ENCODE measurements at regions not wholly inside any gene's neighbourhood (a gene's known extent, or its start where the extent isn't known, plus 50 kb on each side); places are given as distances from the start of the nearest gene placed in this dataset.

- Histone ChIP-seq H3K9me1 (replicated peaks; ENCODE audit: control insufficient read depth, extremely low read depth, insufficient read depth, low read length) (no peaks in the 10 kb centered on the region), H3K4me3 (replicated peaks in 1 of 3; ENCODE audit: insufficient read depth in 1 of 3, low read depth in 1 of 3, low read length in 3 of 3) (no peak overlapping the region), H3K9me3 (replicated peaks; ENCODE audit: control insufficient read depth, insufficient read depth, low read length) (no peaks in the 10 kb centered on the region), H3K27ac (ENCODE audit: insufficient read depth, low read depth, low read length) (no peak overlapping the region), H3K9ac (replicated peaks; ENCODE audit: extremely low read depth, insufficient read depth, low read length) (no peak overlapping the region), H2AFZ (ENCODE audit: low read depth, low read length) (no peak overlapping the region), H4K20me1 (replicated peaks; ENCODE audit: control insufficient read depth, extremely low read depth, insufficient read depth, low read length) (no peaks in the 10 kb centered on the region), H3K36me3 (ENCODE audit: control insufficient read depth in 2 of 2, extremely low read depth in 1 of 2, insufficient read depth in 2 of 2, low read length in 2 of 2) (no peaks in the 10 kb centered on the region), H3K4me2 (ENCODE audit: insufficient read depth, low read length) (no peak overlapping the region), H3K79me2 (ENCODE audit: control insufficient read depth, insufficient read depth, low read length) (no peaks in the 10 kb centered on the region), H3K4me1 (ENCODE audit: control insufficient read depth, extremely low read depth, insufficient read depth, low read length) (no peaks in the 10 kb centered on the region), H3K27me3 (ENCODE audit: control insufficient read depth in 2 of 2, insufficient read depth in 2 of 2, low read length in 2 of 2) (no peaks in the 10 kb centered on the region)
- intact Hi-C loops (cut with micrococcal nuclease) = loop anchor here (1.0 kb wide), 1 partner anchor 158 kb away; no protein-coding TSS in a partner anchor
- ChIA-PET CTCF (interaction anchor here (1.1 to 1.9 kb wide), 2 partner anchors 17 to 156 kb away, joined by 4 to 23 read pairs; no protein-coding TSS in a partner anchor), POLR2A (no interaction called here)
- no TSS peak for BruUV-seq (replicated peaks)
- TF ChIP-seq MAX (IDR thresholded peaks at IDR 0.05; ENCODE audit: insufficient read depth, insufficient read length) (no peak), EZH2 (IDR thresholded peaks at IDR 0.05; ENCODE audit: borderline replicate concordance, low read depth, low read length, severe bottlenecking) (no peak), JUN (IDR thresholded peaks at IDR 0.05; ENCODE audit: borderline replicate concordance, insufficient read depth, insufficient read length, low read depth) (no peak), FOS (IDR thresholded peaks at IDR 0.05; ENCODE audit: borderline replicate concordance, insufficient read depth, low read length) (no peak), POLR2AphosphoS5 (IDR thresholded peaks at IDR 0.05; ENCODE audit: insufficient read depth, low read depth, low read length) (no peak), MYC (IDR thresholded peaks at IDR 0.05; ENCODE audit: low read depth, low read length) (no peak), GATA2 (IDR thresholded peaks at IDR 0.05; ENCODE audit: insufficient read depth, insufficient read length, low read depth, low read length) (no peak), POLR2A (IDR thresholded peaks at IDR 0.05; ENCODE audit: low read depth, low read length) (no peak), CTCF (IDR thresholded peaks at IDR 0.05; ENCODE audit: extremely low read depth in 1 of 2, insufficient read depth in 1 of 2, low read depth in 1 of 2, low read length in 2 of 2) (no peak)
- dilution Hi-C loops (cut with MboI; ENCODE audit: extremely low pct_ligation_motif_present, low sequenced_read_pairs) = no loop called here
- DNase-seq (ENCODE audit: low read depth, low spot score) (no peak), FAIRE-seq (no peak)
These were observed 51.8 kb upstream of the TPM4 start for GRCh38 chr19:16024266-16025107.
